Fibroblast of mammary gland (primary cell): ENCODE measurements at regions not wholly inside any gene's neighbourhood (a gene's known extent, or its start where the extent isn't known, plus 50 kb on each side); places are given as distances from the start of the nearest gene placed in this dataset.
A peak's percentile ranks its signal among the peaks of the same experiment; 100 is the strongest.
"Not testable (repeated sequence)": the region's sequence is repeated elsewhere in the genome, so short reads cannot be mapped to it uniquely, and the experiment has no call there.

Experiments
- DNase-seq: peaks from one replicate; pipeline ENCODE4 v3.0.0-alpha.2; 2010; ENCODE audit warnings: low read depth
- H3K4me3 ChIP-seq: 2 replicates; pipeline ENCODE4 v1.5.1; 2011; ENCODE audit warnings: low read depth, mild to moderate bottlenecking, low read length, moderate library complexity; ENCODE audit not compliant: control insufficient read depth
- TF ChIP-seq, protein P1 (sequence below): conservative IDR thresholded peaks from 2 replicates; pipeline ENCODE4 v1.5.1; 2011; ENCODE audit warnings: low read depth, low read length, inconsistent platforms; ENCODE audit not compliant: control insufficient read depth, insufficient read depth

DNA sequence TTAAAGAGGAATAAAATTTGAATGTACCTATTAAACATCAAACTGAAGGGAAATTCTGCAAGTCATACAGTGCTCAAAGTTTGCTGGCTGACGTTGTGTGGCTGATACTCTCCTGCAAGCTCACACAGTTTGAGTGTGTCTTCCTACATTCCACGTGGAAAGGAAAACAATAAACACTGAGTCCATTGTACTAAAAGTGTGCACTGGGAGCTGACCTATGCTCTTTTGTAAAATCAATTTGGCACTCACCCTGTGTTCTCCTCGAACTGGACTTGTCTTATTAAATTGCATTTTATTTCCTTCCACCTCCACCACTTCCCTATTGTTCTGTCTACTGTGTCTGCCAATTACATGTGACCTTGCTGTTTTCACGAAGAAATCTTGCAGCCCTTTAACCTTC is 458.0 kb downstream of the CPS1 start:
- TF ChIP-seq, protein P1, sequence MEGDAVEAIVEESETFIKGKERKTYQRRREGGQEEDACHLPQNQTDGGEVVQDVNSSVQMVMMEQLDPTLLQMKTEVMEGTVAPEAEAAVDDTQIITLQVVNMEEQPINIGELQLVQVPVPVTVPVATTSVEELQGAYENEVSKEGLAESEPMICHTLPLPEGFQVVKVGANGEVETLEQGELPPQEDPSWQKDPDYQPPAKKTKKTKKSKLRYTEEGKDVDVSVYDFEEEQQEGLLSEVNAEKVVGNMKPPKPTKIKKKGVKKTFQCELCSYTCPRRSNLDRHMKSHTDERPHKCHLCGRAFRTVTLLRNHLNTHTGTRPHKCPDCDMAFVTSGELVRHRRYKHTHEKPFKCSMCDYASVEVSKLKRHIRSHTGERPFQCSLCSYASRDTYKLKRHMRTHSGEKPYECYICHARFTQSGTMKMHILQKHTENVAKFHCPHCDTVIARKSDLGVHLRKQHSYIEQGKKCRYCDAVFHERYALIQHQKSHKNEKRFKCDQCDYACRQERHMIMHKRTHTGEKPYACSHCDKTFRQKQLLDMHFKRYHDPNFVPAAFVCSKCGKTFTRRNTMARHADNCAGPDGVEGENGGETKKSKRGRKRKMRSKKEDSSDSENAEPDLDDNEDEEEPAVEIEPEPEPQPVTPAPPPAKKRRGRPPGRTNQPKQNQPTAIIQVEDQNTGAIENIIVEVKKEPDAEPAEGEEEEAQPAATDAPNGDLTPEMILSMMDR, result no peak
- DNase-seq, result no peak
- no peak overlapping the region for H3K4me3 ChIP-seq

- DNase-seq, result no peak
- TF ChIP-seq, protein P1, result no peak
- no peak overlapping the region for H3K4me3 ChIP-seq
Measured at GRCh38 chr2:211014906-211015305, 458.5 kb downstream of the CPS1 start.

- DNase-seq, H3K4me3 ChIP-seq: not testable (repeated sequence)
Measured at GRCh38 chr2:211025089-211025488, 468.7 kb downstream of the CPS1 start.

DNA sequence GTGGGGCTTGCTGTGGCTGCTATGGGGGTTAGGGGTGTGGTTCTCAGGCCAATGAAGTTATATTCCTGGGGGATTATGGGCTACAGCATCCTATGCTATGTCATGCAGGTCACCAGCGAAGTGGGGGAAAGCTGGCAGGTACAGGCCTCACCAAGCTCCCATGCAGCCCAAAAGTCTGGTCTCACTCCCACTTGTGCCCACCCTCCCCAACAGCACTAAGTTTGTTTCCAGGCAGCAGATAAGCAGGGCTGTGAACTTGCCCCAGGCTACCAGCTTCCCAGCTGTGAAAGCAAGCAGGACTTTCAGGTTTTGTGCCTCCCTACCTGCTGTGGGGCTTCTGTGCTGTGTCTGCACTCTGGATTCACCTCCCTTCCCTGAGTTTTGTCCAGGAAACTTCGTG is 469.7 kb downstream of the CPS1 start:
- TF ChIP-seq, protein P1, result no peak
- H3K4me3 ChIP-seq, result no peak overlapping the region
- DNase-seq, result no peak

GRCh38 chr2:211027976-211028375 is 471.6 kb downstream of the CPS1 start:
- H3K4me3 ChIP-seq, result no peak overlapping the region
- no peak for DNase-seq
- TF ChIP-seq, protein P1, result no peak

DNA sequence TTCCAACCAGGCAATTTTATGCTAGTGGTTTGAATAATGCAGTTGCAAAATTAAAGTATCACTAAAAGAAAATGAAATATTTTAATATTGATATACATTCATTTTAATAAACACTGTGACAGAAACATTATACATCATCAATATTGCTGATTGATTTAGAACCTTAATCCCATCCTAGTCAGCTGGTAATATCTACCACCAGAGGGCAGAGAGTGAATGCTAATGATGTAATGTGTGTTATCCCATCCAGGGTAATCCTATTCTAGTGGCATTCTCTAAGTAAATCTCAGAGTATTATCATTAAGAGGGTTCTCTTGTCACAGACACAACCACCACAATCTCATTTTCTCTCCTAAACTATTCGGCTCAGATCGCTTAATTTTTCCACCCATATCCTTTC is 477.4 kb downstream of the CPS1 start:
- DNase-seq, result peak; percentile 17
- no peak overlapping the region for H3K4me3 ChIP-seq
- TF ChIP-seq, protein P1, result peak; percentile 48

DNA sequence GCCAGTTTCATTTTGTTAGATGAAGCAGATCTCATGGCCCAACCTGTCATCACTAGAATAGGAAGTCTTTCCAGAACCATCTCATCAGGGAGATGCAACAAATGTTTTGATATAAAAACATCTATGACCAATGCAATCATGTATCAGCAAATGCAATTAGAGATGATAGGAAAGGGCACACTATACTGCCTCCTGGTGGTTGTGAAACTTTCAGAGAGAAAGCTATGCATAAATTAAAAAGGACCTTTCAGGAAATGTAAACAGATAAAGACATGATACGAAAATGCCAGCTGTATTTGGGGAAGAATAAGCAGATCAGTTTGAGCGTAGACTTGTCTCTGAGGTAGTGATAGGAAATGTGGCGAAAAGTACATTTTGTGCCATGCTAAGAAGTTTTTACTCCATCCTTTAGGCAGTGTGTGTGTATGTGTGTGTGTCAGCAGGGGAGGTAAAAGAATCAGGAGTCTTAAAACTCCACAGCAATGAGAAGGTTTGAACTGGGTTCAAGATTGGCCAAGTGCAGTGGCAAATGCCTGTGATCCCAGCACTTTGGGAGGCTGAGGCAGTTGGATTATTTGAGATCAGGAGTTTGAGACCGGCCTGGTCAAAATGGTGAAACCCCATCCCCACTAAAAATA is 479.3 kb downstream of the CPS1 start:
- DNase-seq, result peak; percentile 40
- TF ChIP-seq, protein P1, result peak; percentile 65
- H3K4me3 ChIP-seq, result no peak overlapping the region
